Thymus (tissue), 11 donors: ENCODE measurements at regions not wholly inside any gene's neighbourhood (a gene's known extent, or its start where the extent isn't known, plus 50 kb on each side); places are given as distances from the start of the nearest gene placed in this dataset.
"Not testable (repeated sequence)": the region's sequence is repeated elsewhere in the genome, so short reads cannot be mapped to it uniquely, and the experiment has no call there.

Experiments
- DNase-seq, 9 donors: peaks; one replicate each; pipeline ENCODE4 v3.0.0-alpha.2; 2013; ENCODE audit warnings: low spot score in 9 of 9, low read depth in 6 of 9, missing footprints in 1 of 9
- H3K27ac ChIP-seq, 2 donors: one replicate each; pipeline ENCODE4 v1.5.1; 2013; ENCODE audit warnings: control low read depth in 1 of 2, low read depth in 1 of 2, low read length in 1 of 2, mild to moderate bottlenecking in 1 of 2, moderate library complexity in 1 of 2
- H3K27me3 ChIP-seq, 2 donors: one replicate each; pipeline ENCODE4 v1.5.1; 2013; ENCODE audit warnings: low read length in 1 of 2; ENCODE audit not compliant: control insufficient read depth in 2 of 2, insufficient read depth in 1 of 2
- H3K36me3 ChIP-seq, 2 donors: one replicate each; pipeline ENCODE4 v1.5.1; 2013; ENCODE audit warnings: low read length in 1 of 2, mild to moderate bottlenecking in 1 of 2, moderate library complexity in 1 of 2; ENCODE audit not compliant: control insufficient read depth in 2 of 2, insufficient read depth in 2 of 2
- H3K4me1 ChIP-seq, 2 donors: one replicate each; pipeline ENCODE4 v1.5.1; 2013; ENCODE audit warnings: low read length in 2 of 2; ENCODE audit not compliant: control insufficient read depth in 2 of 2, insufficient read depth in 2 of 2
- H3K4me3 ChIP-seq, 2 donors: one replicate each; pipeline ENCODE4 v1.5.1; 2013; ENCODE audit warnings: low read length in 2 of 2, control low read depth in 1 of 2, mild to moderate bottlenecking in 1 of 2
- H3K9me3 ChIP-seq, 2 donors: one replicate each; pipeline ENCODE4 v1.5.1; 2013; ENCODE audit warnings: low read length in 1 of 2, mild to moderate bottlenecking in 1 of 2; ENCODE audit not compliant: control insufficient read depth in 2 of 2, insufficient read depth in 1 of 2
- whole genome bisulfite sequencing: extraction: QIAGEN DNeasy Blood & Tissue Kit; methylation state at CpG from one replicate; pipeline ENCODE4 v1.1.7; 2013; 5-methylcytosine and 5-hydroxymethylcytosine counted together
- donor health status: healthy.

DNA sequence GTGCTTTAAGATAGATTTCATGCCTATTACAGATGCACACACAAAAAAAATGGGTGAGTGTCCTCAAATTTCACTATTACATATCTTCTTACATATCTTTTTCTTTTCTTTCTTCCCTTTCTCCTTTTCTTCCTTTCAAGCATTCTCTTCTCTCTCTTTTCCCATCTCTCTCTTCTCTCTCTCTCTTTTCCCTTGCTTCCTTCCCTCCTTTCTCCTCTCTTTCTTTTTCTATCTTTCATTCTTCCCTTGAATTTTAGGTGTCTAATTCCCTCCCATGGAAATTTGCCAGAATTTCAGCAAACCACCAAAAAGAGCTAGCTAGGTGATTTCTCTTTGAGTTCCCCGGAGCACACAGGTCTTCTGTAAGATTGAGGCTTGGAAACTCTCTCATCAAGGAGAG lies 395.3 kb upstream of the RUNX1 start:
- no peak overlapping the region for H3K4me3 ChIP-seq
- no peaks in the 10 kb centered on the region for H3K27me3 ChIP-seq
- H3K9me3 ChIP-seq, result no peaks in the 10 kb centered on the region
- H3K4me1 ChIP-seq, result no peaks in the 10 kb centered on the region
- DNase-seq, result no peak
- 96% methylated on average over 1 of the region's 1 CpG for WGBS
- H3K36me3 ChIP-seq, result no peaks in the 10 kb centered on the region
- H3K27ac ChIP-seq, result no peak overlapping the region

DNA sequence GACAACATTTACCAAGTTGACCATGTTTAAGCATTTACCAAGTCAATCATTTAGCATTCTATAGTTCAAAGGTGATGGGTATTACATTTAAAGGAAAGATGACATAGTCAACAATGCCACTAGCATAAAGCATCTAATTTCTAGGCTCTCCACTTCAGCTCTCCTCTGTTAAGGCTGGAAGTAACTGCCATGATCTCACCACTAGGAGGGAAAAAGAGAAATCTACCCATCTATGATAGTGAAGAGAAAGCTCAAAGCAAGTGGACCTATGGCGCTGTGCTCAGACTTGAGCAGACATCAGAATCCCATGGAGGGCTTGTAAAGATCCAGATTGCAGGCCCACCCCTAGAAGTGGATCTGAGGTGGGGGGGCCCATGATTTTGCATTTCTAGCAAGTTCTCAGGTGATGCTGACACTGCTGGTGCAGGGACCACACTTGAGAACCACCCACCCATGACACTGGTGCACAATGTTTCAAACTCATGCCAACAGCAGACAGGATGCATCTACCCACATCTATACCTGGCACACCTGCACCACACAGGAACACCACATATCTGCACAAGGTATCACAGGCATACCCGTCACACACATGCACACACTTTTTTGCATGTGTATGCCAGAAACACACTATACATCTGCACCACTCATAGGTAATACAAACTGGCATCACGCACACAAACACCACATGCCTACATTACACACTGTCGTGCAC lies 392.9 kb upstream of the RUNX1 start:
- Histone ChIP-seq H3K27ac (no peak overlapping the region), H3K36me3 (no peaks in the 10 kb centered on the region), H3K9me3 (no peaks in the 10 kb centered on the region), H3K4me3 (no peak overlapping the region), H3K4me1 (peaks cover 0 to 7% of the 10 kb centered on the region in 2 donors), H3K27me3 (no peaks in the 10 kb centered on the region)
- WGBS, result 90% methylated on average over 4 of the region's 4 CpGs
- peak in 3 of 9 donors; percentile 7 to 38 (median 17) for DNase-seq

DNA sequence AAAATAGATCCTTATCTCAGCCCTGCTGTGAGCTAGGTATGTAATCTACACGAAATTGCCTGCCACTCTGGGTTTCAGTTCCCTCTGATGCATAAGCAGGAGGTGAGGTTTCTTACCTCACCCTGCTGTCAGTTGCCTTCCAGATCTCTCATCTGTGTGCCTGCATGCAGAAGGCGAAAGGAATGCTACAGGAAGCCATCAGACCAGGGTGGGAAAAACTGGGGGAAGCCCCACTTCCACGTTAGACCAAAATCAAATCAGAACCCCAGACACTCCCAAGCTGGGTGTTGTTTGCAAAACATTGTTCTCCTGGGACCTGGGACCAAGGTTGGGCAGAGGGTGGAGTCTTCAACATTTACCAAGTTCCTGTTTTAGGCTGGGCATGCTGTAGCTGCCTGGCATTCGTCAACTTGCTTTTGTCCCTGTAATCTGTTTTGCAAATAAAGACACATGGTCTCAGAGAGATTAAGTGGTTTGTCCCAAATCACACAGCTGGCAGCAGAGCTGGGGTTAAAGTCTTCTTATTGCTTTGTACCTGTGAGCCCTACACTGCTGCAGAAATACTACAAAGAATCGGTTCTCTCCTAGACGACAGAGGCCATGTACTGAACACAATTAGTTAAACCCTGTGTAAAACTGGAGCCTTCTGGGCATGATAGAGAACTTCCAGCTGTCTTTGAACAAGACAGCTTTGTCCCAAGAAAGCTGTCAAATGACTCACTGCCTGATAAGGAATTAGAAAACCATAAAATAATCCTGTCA lies 389.7 kb upstream of the RUNX1 start:
- no peak overlapping the region for H3K4me3 ChIP-seq
- peak overlapping the region in 1 of 2 donors; percentile 22 for H3K27ac ChIP-seq
- peak in 7 of 9 donors; percentile 17 to 66 (median 39) for DNase-seq
- H3K4me1 ChIP-seq, result peaks cover 0 to 7% of the 10 kb centered on the region in 2 donors
- H3K9me3 ChIP-seq, result peaks cover 0 to 6% of the 10 kb centered on the region in 2 donors
- no peaks in the 10 kb centered on the region for H3K36me3 ChIP-seq
- H3K27me3 ChIP-seq, result no peaks in the 10 kb centered on the region
- 45% methylated on average over 6 of the region's 6 CpGs for WGBS

DNA sequence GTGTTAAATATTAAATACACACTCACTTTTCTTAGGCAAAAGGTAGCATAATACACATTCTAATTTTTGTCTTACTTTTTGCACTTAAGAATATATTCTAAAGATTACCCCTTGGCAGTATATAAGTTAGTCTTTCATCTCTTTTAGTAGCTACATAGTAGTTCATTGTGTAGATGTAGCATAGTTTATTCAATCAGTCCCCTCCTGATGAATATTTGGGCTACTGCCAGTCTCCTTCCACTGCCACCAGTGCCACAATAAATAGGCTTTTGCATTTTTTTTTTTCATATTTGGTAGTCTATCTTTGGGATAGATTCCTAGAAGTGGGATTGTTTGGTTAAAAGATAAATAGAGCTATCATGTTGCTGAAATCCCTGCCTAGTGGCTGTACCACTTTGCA lies 388.8 kb upstream of the RUNX1 start:
- Histone ChIP-seq H3K4me1 (peaks cover 0 to 7% of the 10 kb centered on the region in 2 donors), H3K9me3 (peaks cover 0 to 6% of the 10 kb centered on the region in 2 donors), H3K4me3 (no peak overlapping the region), H3K36me3 (no peaks in the 10 kb centered on the region), H3K27me3 (no peaks in the 10 kb centered on the region), H3K27ac (no peak overlapping the region)
- DNase-seq, result no peak

DNA sequence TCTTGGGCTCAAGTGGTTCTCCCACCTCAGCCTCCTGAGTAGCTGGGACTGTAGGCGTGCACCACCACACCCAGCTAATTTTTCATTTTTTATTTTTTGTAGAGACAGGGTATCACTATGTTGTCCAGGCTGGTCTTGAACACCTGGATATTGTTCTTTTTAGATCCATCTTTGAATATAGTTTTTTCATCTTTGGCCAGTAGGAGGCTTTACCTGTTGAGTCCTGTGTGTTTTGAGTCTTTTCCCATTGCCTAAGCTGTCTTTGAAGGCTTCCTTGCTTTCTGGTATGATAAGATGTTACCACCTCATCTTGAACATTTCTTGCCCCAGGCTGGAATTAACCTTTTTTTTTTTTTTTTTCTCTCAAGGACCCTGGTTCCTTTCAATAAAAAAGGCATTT lies 387.8 kb upstream of the RUNX1 start:
- peaks cover 1 to 10% of the 10 kb centered on the region in 2 donors for H3K9me3 ChIP-seq
- peaks cover 0 to 7% of the 10 kb centered on the region in 2 donors for H3K4me1 ChIP-seq
- 98% methylated on average over 1 of the region's 1 CpG for WGBS

DNA sequence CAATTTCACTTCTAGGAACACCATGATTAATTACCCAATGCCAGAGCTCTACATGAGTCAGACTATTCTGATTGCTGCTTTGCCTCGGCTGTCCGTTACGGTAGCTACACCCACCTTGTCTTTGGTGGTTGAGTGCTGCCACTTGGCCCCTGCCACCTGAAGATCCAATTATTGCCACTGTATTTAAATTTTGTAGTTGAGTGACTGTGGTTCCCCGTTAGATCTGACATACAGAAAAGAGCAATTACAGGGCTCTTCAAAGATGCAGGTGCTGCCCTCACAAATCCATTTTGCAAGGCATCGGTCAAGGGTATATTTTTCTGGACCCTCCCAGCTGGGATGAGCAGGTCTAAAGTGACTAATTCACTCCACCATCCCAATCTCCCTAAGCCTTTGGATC lies 383.5 kb upstream of the RUNX1 start:
- 78% methylated on average over 5 of the region's 5 CpGs for WGBS
- H3K36me3 ChIP-seq, result not testable (repeated sequence)

More for the DNA sequence above, 387.8 kb upstream of the RUNX1 start:
- Histone ChIP-seq H3K27ac (no peak overlapping the region), H3K4me3 (no peak overlapping the region), H3K36me3 (no peaks in the 10 kb centered on the region), H3K27me3 (no peaks in the 10 kb centered on the region)
- DNase-seq, result no peak

DNA sequence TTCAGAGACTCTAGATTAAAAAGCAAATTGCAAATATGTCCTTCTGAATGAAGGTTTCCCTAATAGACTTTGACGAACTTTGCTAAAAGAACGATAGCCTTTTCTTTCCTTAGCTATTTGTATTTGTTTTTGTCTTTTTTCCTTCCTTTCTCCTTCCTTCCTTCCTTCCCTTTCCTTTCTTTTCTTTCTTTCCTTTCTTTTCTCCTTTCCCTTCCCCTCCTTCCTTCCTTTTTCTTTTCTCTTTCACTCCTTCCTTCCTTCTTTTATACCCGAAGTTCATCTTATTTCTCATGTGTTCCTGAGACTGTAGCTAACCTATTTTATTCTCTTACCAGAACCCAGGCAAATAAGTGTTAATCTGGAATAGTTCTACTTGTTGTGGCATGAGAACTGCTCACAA lies 381.2 kb upstream of the RUNX1 start:
- Histone ChIP-seq H3K27ac (no peak overlapping the region), H3K4me3 (no peak overlapping the region), H3K4me1 (peaks cover 6 to 14% of the 10 kb centered on the region in 2 donors), H3K27me3 (no peaks in the 10 kb centered on the region), H3K9me3 (peaks cover 1 to 10% of the 10 kb centered on the region in 2 donors), H3K36me3 (no peaks in the 10 kb centered on the region)
- 99% methylated on average over 3 of the region's 3 CpGs for WGBS
- DNase-seq, result no peak

More for the DNA sequence above, 383.5 kb upstream of the RUNX1 start:
- not testable (repeated sequence) for H3K4me3 ChIP-seq, DNase-seq, H3K27ac ChIP-seq, H3K9me3 ChIP-seq, H3K27me3 ChIP-seq
- peaks cover 6 to 13% of the 10 kb centered on the region in 2 donors for H3K4me1 ChIP-seq

DNA sequence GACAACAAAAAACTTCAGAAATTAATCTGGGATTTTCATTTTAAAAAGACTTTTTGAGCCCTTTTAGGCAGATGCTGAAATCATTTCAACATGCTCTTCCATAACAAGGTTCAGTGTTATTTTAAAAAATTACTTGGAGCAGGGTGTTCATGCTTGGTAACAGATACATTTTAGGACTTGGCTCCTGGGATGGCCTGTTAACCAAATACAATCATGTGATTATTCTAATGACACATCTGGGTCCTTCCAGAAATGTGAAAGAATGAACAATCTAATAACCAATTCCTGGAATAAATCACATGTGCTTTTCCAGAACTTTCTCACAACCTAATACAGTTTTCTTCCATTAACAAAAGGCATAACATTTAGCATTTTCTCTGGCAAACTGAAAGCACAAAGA lies 379.8 kb upstream of the RUNX1 start:
- H3K4me1 ChIP-seq, result peaks cover 6 to 14% of the 10 kb centered on the region in 2 donors
- no peak for DNase-seq
- H3K27ac ChIP-seq, result no peak overlapping the region
- H3K9me3 ChIP-seq, result peaks cover 1 to 4% of the 10 kb centered on the region in 2 donors
- no peak overlapping the region for H3K4me3 ChIP-seq
- H3K27me3 ChIP-seq, result no peaks in the 10 kb centered on the region
- no peaks in the 10 kb centered on the region for H3K36me3 ChIP-seq

DNA sequence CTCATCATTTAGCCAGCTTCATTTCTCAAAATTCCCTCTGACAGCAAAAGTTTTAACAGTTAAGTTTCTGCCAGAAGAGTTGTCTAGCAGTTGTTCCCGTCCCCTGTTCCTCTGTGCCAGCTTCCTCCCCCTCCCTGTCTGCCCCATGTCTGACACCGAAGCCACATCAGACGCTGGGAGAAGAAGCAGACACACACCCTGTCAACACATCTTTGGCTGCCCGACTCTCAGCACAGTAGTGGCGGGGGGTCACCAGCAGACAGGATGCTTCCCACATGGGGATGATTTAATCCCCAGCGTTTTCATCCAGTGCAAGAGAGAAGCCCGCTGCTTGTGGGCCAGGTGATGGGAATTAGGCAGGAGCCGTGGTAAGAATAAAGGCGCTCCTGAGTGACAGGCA lies 379.4 kb upstream of the RUNX1 start:
- Histone ChIP-seq H3K4me1 (peaks cover 6 to 14% of the 10 kb centered on the region in 2 donors), H3K27ac (no peak overlapping the region), H3K36me3 (no peaks in the 10 kb centered on the region), H3K27me3 (no peaks in the 10 kb centered on the region), H3K9me3 (peaks cover 1 to 4% of the 10 kb centered on the region in 2 donors), H3K4me3 (no peak overlapping the region)
- peak; percentile 36 to 86 (median 52) for DNase-seq
- 17% methylated on average over 9 of the region's 9 CpGs for WGBS
